SK-N-SH (cell line): ENCODE measurements at regions not wholly inside any gene's neighbourhood (a gene's known extent, or its start where the extent isn't known, plus 50 kb on each side); places are given as distances from the start of the nearest gene placed in this dataset.

Experiments used
- CTCF ChIA-PET: fragments of 300-600, 350-600 bp; formaldehyde crosslinking; extraction: SDS; loops from one replicate; lab custom pipeline; 2021; lab: Yijun Ruan, JAX
- POLR2A ChIA-PET: fragments of 350-600 bp; sonication (Branson Sonifier 250); formaldehyde crosslinking; extraction: SDS; loops from one replicate; lab custom pipeline; 2020; ENCODE audit warnings: antibody characterized with exemption, inconsistent platforms; lab: Yijun Ruan, JAX
- DNase-seq: peaks from one replicate; pipeline ENCODE4 v3.0.0; 2012
- H2AFZ ChIP-seq: fragments of 200-600 bp; sonication (generic); 2 replicates; pipeline ENCODE4 v1.8.1; 2016; ENCODE audit warnings: antibody characterized with exemption, mild to moderate bottlenecking, low read depth
- H3F3A ChIP-seq: fragments of 200-600 bp; sonication (generic); replicated peaks from 2 replicates; pipeline ENCODE3; 2016; ENCODE audit warnings: antibody characterized with exemption, mild to moderate bottlenecking; ENCODE audit not compliant: insufficient read depth
- H3K27ac ChIP-seq, 2 experiments: fragments of 200-500 bp in 1 of 2; fragments of 200-600 bp in 1 of 2; sonication (Bioruptor generic) in 1 of 2; sonication (generic), shearing (Covaris generic) in 1 of 2; 2 replicates each; pipeline versions ENCODE4 v1.5.1 to v1.6.1; 2014 to 2016; ENCODE audit warnings: low read depth in 2 of 2, inconsistent platforms in 1 of 2, low read length in 1 of 2, mild to moderate bottlenecking in 1 of 2, mixed read lengths in 1 of 2
- H3K27me3 ChIP-seq: fragments of 200-600 bp; sonication (generic), shearing (Covaris generic); 2 replicates; pipeline ENCODE4 v1.6.1; 2016; ENCODE audit warnings: mixed run types; ENCODE audit not compliant: insufficient read depth
- H3K36me3 ChIP-seq, 2 experiments: fragments of 200-500 bp in 1 of 2; fragments of 200-600 bp in 1 of 2; sonication (Bioruptor generic) in 1 of 2; sonication (generic) in 1 of 2; replicated peaks in 1 of 2; 2 replicates each; pipeline versions ENCODE3 to v1.5.1; 2014 to 2016; ENCODE audit warnings: low read length in 1 of 2, mild to moderate bottlenecking in 1 of 2; ENCODE audit not compliant: insufficient read depth in 2 of 2, control insufficient read depth in 1 of 2
- H3K4me1 ChIP-seq, 2 experiments: fragments of 200-500 bp in 1 of 2; fragments of 200-600 bp in 1 of 2; sonication (Bioruptor generic) in 1 of 2; sonication (generic), shearing (Covaris generic) in 1 of 2; 2 replicates each; pipeline versions ENCODE4 v1.5.1 to v1.6.1; 2014 to 2016; ENCODE audit warnings: low read depth in 1 of 2, low read length in 1 of 2, mixed run types in 1 of 2; ENCODE audit not compliant: insufficient read depth in 2 of 2, control insufficient read depth in 1 of 2
- H3K4me2 ChIP-seq: fragments of 200-600 bp; sonication (generic), shearing (Covaris generic); 2 replicates; pipeline ENCODE4 v1.6.1; 2017; ENCODE audit warnings: mixed run types
- H3K4me3 ChIP-seq, 2 experiments: fragments of 200-500 bp in 1 of 2; fragments of 200-600 bp in 1 of 2; sonication (Bioruptor generic) in 1 of 2; sonication (generic), shearing (Covaris generic) in 1 of 2; 2 replicates each; pipeline versions ENCODE4 v1.5.1 to v1.8.1; 2014 to 2016; ENCODE audit warnings: low read depth in 2 of 2, inconsistent platforms in 1 of 2, low read length in 1 of 2, mild to moderate bottlenecking in 1 of 2, mixed read lengths in 1 of 2, moderate library complexity in 1 of 2
- H3K79me2 ChIP-seq: fragments of 200-600 bp; sonication (generic); 2 replicates; pipeline ENCODE4 v1.8.1; 2017; ENCODE audit warnings: mild to moderate bottlenecking; ENCODE audit not compliant: insufficient read depth
- H3K9ac ChIP-seq: fragments of 200-600 bp; sonication (generic); 2 replicates; pipeline ENCODE4 v1.6.1; 2017; ENCODE audit warnings: mixed run types
- H3K9me2 ChIP-seq: fragments of 200-600 bp; sonication (generic); 2 replicates; pipeline ENCODE4 v1.6.1; 2017; ENCODE audit warnings: mixed run types
- H3K9me3 ChIP-seq: fragments of 200-600 bp; sonication (generic); 2 replicates; pipeline ENCODE4 v1.6.1; 2017; ENCODE audit warnings: mixed run types, mild to moderate bottlenecking, moderate library complexity
- H4K20me1 ChIP-seq: fragments of 200-600 bp; sonication (generic); 2 replicates; pipeline ENCODE4 v1.6.1; 2017; ENCODE audit warnings: mild to moderate bottlenecking, mixed run types; ENCODE audit not compliant: insufficient read depth
- ELF1 ChIP-seq: IDR thresholded peaks from 2 replicates; pipeline ENCODE4 v1.4.0; 2012
- EP300 ChIP-seq, 2 experiments: IDR thresholded peaks; 2 replicates each; pipeline versions ENCODE4 v1.4.0 to v1.6.1; 2012; ENCODE audit warnings: borderline replicate concordance in 1 of 2, low read depth in 1 of 2, low read length in 1 of 2
- EZH2phosphoT487 ChIP-seq: fragments of 200-600 bp; sonication (generic); IDR thresholded peaks from 2 replicates; pipeline ENCODE4 v1.6.1; 2017; ENCODE audit warnings: low read depth, mixed run types, mild to moderate bottlenecking, antibody characterized with exemption, moderate library complexity, borderline replicate concordance
- FOSL2 ChIP-seq: IDR thresholded peaks from 2 replicates; pipeline ENCODE4 v1.4.0; 2012; ENCODE audit warnings: low read depth, mild to moderate bottlenecking, moderate library complexity, borderline replicate concordance
- FOXM1 ChIP-seq: IDR thresholded peaks from 2 replicates; pipeline ENCODE4 v1.4.0; 2012; ENCODE audit warnings: low read depth, mild to moderate bottlenecking
- JUND ChIP-seq: IDR thresholded peaks from 2 replicates; pipeline ENCODE4 v1.4.0; 2012
- RCOR1 ChIP-seq: fragments of 150-350 bp; IDR thresholded peaks from 2 replicates; pipeline ENCODE4 v1.6.1; 2017; ENCODE audit warnings: antibody characterized with exemption, low read length
- RXRA ChIP-seq: IDR thresholded peaks from 2 replicates; pipeline ENCODE4 v1.4.0; 2012; ENCODE audit warnings: low read depth, mild to moderate bottlenecking, borderline replicate concordance
- SIN3A ChIP-seq: IDR thresholded peaks from 2 replicates; pipeline ENCODE4 v1.6.1; 2012; ENCODE audit warnings: low read depth, mild to moderate bottlenecking, low read length, moderate library complexity, borderline replicate concordance
- TAF1 ChIP-seq: IDR thresholded peaks from 2 replicates; pipeline ENCODE4 v1.6.1; 2012; ENCODE audit warnings: low read depth, mild to moderate bottlenecking, low read length, moderate library complexity, borderline replicate concordance
- WGBS: methylation state at CpG from one replicate; pipeline ENCODE4 v1.1.6; 2017; ENCODE audit warnings: low lambda C conversion rate; 5-methylcytosine and 5-hydroxymethylcytosine counted together
- TF ChIP-seq, protein P1 (sequence below): IDR thresholded peaks from 2 replicates; pipeline ENCODE4; 2012
- TF ChIP-seq, protein P2 (sequence below): IDR thresholded peaks from 2 replicates; pipeline ENCODE4 v1.6.1; 2012; ENCODE audit warnings: mild to moderate bottlenecking, low read depth, low read length, moderate library complexity

DNA sequence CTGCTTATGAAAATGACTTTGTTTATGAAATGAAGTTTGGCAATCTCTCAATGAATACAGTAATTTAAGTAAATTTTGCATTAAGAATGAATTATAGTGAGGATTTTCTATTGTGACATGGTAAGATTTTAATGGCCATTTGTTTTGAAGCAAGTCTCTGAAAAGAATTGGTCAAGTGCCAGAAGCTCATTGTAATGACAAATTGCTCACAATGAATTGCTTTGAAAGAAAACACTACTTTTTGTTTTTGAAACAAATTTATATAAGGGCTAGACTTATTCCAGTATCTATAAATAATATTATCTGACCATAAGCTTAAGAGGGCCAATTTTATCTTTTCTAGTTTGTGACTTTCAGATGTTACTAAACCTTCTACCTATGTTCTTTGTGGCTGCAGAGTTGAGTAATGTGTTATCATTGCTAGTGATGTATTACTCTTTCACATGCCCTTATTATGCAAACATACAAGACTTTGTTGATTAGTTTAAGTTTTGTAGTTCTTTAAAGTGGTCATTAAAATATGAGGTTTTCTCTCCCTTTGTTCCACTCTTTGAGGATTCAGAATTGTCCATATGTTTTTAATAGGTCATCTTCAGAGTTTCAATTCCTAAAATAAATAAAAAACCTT is 93.0 kb upstream of the ZNF608 start:
- H3F3A ChIP-seq = no peaks in the 10 kb centered on the region
- H3K4me1 ChIP-seq = no peaks in the 10 kb centered on the region; a peak in 1 of 4 replicates
- H3K27ac ChIP-seq = no peak overlapping the region
- no peaks in the 10 kb centered on the region for H3K79me2 ChIP-seq
- no peaks in the 10 kb centered on the region for H3K27me3 ChIP-seq
- no peak overlapping the region for H2AFZ ChIP-seq
- no peaks in the 10 kb centered on the region for H4K20me1 ChIP-seq
- CTCF ChIA-PET = interaction anchor here (1.1 to 1.6 kb wide), 2 partner anchors 8 to 34 kb away, joined by 3 read pairs; no protein-coding TSS in a partner anchor
- DNase-seq = no peak
- no peak overlapping the region for H3K4me2 ChIP-seq
- TF ChIP-seq, protein P1, sequence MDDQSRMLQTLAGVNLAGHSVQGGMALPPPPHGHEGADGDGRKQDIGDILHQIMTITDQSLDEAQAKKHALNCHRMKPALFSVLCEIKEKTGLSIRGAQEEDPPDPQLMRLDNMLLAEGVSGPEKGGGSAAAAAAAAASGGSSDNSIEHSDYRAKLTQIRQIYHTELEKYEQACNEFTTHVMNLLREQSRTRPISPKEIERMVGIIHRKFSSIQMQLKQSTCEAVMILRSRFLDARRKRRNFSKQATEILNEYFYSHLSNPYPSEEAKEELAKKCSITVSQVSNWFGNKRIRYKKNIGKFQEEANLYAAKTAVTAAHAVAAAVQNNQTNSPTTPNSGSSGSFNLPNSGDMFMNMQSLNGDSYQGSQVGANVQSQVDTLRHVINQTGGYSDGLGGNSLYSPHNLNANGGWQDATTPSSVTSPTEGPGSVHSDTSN = peak; percentile 15; the same call in 1 of the 2 replicates
- no peak for TF ChIP-seq SIN3A
- TF ChIP-seq, all 33 proteins: peak for 1
- no peak overlapping the region for H3K9ac ChIP-seq
- POLR2A ChIA-PET = no interaction called here
- no peaks in the 10 kb centered on the region for H3K9me3 ChIP-seq
- no peaks in the 10 kb centered on the region for H3K36me3 ChIP-seq
- H3K4me3 ChIP-seq = no peak overlapping the region
- H3K9me2 ChIP-seq = no peaks in the 10 kb centered on the region; the same call in 1 of the 2 replicates

DNA sequence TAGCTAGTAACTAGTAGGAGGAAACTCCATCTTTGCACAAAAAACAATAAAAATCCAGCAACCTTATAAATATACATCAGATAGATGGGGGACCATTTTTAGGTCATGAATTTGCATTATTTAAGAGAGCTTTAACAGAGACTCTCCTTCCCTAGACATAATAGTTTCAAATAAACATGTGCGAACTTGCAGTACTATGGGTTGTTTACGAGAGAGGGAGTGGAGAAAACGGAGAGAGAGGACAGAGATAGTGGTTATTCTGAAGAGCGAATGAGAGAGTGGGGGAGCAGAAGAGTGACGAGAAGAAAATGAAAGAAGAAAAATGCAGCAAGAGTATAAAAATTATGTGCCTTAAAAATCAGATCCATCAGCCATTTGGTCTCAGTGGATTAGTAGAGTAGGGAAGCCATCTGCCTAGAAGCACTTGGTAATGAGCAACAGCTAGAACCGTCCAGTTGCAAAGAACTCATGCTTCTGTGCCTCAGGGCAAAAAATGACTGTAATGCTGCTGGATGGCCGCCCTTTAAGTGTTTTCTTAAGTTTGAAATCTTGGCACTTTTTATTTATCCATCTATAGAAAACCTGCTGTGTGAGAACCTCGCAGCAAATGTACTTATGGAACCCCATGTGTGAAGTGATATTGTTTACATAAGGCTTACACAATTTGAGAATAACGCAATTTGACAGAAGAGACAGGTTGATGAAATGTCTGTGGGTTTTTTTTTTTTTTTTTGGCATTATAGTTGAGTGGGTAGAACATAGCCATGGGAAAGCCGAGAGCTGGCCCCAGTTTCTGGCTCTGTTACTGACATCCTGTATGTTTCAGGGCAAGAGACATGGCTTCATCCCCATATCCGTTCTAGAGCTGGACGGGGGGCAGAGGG is 95.6 kb upstream of the ZNF608 start:
- no peaks in the 10 kb centered on the region for H3K9me3 ChIP-seq
- H2AFZ ChIP-seq = no peak overlapping the region
- 93% methylated on average over 12 of the region's 12 CpGs for WGBS
- no peak overlapping the region for H3K4me2 ChIP-seq
- no peak overlapping the region for H3K4me3 ChIP-seq
- H3K4me1 ChIP-seq = no peaks in the 10 kb centered on the region; a peak in 1 of 4 replicates
- no peak for DNase-seq
- H4K20me1 ChIP-seq = no peaks in the 10 kb centered on the region
- TF ChIP-seq, protein P2, sequence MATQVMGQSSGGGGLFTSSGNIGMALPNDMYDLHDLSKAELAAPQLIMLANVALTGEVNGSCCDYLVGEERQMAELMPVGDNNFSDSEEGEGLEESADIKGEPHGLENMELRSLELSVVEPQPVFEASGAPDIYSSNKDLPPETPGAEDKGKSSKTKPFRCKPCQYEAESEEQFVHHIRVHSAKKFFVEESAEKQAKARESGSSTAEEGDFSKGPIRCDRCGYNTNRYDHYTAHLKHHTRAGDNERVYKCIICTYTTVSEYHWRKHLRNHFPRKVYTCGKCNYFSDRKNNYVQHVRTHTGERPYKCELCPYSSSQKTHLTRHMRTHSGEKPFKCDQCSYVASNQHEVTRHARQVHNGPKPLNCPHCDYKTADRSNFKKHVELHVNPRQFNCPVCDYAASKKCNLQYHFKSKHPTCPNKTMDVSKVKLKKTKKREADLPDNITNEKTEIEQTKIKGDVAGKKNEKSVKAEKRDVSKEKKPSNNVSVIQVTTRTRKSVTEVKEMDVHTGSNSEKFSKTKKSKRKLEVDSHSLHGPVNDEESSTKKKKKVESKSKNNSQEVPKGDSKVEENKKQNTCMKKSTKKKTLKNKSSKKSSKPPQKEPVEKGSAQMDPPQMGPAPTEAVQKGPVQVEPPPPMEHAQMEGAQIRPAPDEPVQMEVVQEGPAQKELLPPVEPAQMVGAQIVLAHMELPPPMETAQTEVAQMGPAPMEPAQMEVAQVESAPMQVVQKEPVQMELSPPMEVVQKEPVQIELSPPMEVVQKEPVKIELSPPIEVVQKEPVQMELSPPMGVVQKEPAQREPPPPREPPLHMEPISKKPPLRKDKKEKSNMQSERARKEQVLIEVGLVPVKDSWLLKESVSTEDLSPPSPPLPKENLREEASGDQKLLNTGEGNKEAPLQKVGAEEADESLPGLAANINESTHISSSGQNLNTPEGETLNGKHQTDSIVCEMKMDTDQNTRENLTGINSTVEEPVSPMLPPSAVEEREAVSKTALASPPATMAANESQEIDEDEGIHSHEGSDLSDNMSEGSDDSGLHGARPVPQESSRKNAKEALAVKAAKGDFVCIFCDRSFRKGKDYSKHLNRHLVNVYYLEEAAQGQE = no peak
- no peak for TF ChIP-seq TAF1
- TF ChIP-seq JUND = no peak
- TF ChIP-seq ELF1 = no peak
- no peak for TF ChIP-seq EP300 (IDR thresholded peaks at IDR 0.05; ENCODE audit: borderline replicate concordance in 1 of 2, low read depth in 1 of 2, low read length in 1 of 2)
- TF ChIP-seq RCOR1 = no peak
- TF ChIP-seq FOXM1 = no peak
- no peak for TF ChIP-seq RXRA
- TF ChIP-seq FOSL2 = no peak
- no peak for TF ChIP-seq EZH2phosphoT487
- H3K79me2 ChIP-seq = no peaks in the 10 kb centered on the region
- ChIA-PET POLR2A (interaction anchor here (0.6 to 0.7 kb wide), 2 partner anchors 34 to 62 kb away, joined by 3 to 4 read pairs; no protein-coding TSS in a partner anchor), CTCF (no interaction called here)
- no peaks in the 10 kb centered on the region for H3K27me3 ChIP-seq
- no peak overlapping the region for H3K9ac ChIP-seq
- H3K36me3 ChIP-seq = no peaks in the 10 kb centered on the region
- H3F3A ChIP-seq = no peaks in the 10 kb centered on the region
- H3K27ac ChIP-seq = no peak overlapping the region
- no peaks in the 10 kb centered on the region; the same call in 1 of the 2 replicates for H3K9me2 ChIP-seq
